A673 (cell line): ENCODE measurements at regions not wholly inside any gene's neighbourhood (a gene's known extent, or its start where the extent isn't known, plus 50 kb on each side); places are given as distances from the start of the nearest gene placed in this dataset.

Source experiments
- EZH2 ChIP-seq: fragments of 200-600 bp; sonication (generic); IDR thresholded peaks from 2 replicates; pipeline ENCODE4 v1.6.1; 2017; ENCODE audit warnings: borderline replicate concordance, low read depth, mild to moderate bottlenecking, mixed read lengths, antibody characterized with exemption, low read length; ENCODE audit not compliant: poor library complexity, severe bottlenecking
- TF ChIP-seq, protein P1 (sequence below): fragments of 300-800, 200-600 bp; sonication (generic); conservative IDR thresholded peaks from 2 replicates; pipeline ENCODE4 v1.5.1; 2017; ENCODE audit warnings: low read depth, mild to moderate bottlenecking, antibody characterized with exemption, low read length, moderate library complexity, mixed read lengths

DNA sequence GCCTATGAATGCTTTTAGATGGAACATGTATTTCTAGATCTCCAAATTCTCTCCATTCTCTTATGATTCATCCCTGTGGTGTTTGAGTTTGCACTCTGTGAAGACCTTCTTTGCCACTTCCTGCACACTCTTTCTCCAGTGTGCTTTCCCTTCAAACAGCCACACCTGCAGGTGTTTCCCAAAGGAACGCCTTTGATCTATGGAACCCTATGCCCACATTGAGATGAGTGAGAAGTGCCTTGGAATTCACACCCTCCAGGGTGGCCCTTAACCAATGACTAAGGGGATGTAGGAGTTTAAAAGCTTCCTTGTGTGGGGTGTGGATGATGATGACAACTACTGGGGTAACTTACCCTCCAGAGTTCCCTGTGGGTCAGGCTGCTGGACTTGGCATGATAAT lies 570.1 kb downstream of the DHX35 start:
- TF ChIP-seq, protein P1, sequence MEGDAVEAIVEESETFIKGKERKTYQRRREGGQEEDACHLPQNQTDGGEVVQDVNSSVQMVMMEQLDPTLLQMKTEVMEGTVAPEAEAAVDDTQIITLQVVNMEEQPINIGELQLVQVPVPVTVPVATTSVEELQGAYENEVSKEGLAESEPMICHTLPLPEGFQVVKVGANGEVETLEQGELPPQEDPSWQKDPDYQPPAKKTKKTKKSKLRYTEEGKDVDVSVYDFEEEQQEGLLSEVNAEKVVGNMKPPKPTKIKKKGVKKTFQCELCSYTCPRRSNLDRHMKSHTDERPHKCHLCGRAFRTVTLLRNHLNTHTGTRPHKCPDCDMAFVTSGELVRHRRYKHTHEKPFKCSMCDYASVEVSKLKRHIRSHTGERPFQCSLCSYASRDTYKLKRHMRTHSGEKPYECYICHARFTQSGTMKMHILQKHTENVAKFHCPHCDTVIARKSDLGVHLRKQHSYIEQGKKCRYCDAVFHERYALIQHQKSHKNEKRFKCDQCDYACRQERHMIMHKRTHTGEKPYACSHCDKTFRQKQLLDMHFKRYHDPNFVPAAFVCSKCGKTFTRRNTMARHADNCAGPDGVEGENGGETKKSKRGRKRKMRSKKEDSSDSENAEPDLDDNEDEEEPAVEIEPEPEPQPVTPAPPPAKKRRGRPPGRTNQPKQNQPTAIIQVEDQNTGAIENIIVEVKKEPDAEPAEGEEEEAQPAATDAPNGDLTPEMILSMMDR: no peak
- no peak for TF ChIP-seq EZH2
